ENCODE measurements at regions not wholly inside any gene's neighbourhood (a gene's known extent, or its start where the extent isn't known, plus 50 kb on each side); places are given as distances from the start of the nearest gene placed in this dataset.

DNA sequence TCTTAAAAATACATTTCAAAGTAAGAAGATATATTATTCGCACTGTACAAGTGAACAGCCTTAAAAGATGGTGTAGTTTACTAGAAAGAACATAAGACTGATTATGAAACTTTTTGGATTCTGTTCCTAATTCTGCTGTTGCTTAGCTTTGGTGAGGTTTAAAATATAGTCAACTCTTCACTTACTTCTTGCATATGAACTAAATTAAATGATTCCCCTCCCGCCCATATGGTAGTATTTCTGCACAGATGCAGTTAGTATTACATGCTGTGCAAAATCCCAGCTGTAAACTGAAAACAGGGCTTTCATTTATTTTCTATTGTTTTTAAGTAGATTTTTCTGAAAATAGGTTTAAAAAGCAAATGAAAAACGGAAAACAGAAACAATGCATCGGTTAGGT is 345.4 kb upstream of the NCAM2 start:
- no peak for DNase-seq
- Histone ChIP-seq H3K27ac (no peak overlapping the region), H3K27me3 (replicated peaks) (no peaks in the 10 kb centered on the region), H3K4me3 (ENCODE audit: low read depth, low read length) (no peak overlapping the region), H3K36me3 (replicated peaks) (no peaks in the 10 kb centered on the region)
- in situ Hi-C loops (cut with HindIII; ENCODE audit: low pct_ligation_motif_present, low sequenced_read_pairs): no loop called here
- TF ChIP-seq, protein P1, sequence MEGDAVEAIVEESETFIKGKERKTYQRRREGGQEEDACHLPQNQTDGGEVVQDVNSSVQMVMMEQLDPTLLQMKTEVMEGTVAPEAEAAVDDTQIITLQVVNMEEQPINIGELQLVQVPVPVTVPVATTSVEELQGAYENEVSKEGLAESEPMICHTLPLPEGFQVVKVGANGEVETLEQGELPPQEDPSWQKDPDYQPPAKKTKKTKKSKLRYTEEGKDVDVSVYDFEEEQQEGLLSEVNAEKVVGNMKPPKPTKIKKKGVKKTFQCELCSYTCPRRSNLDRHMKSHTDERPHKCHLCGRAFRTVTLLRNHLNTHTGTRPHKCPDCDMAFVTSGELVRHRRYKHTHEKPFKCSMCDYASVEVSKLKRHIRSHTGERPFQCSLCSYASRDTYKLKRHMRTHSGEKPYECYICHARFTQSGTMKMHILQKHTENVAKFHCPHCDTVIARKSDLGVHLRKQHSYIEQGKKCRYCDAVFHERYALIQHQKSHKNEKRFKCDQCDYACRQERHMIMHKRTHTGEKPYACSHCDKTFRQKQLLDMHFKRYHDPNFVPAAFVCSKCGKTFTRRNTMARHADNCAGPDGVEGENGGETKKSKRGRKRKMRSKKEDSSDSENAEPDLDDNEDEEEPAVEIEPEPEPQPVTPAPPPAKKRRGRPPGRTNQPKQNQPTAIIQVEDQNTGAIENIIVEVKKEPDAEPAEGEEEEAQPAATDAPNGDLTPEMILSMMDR (IDR thresholded peaks at IDR 0.05; ENCODE audit: low read depth, low read length, missing control alignments): no peak

- DNase-seq: no peak
Measured at GRCh38 chr21:20661246-20661645, 337.0 kb upstream of the NCAM2 start.

GRCh38 chr21:20661745-20662422 is 336.3 kb upstream of the NCAM2 start:
- no peaks in the 10 kb centered on the region for H3K27me3 ChIP-seq (replicated peaks)
- no peaks in the 10 kb centered on the region for H3K36me3 ChIP-seq (replicated peaks)
- DNase-seq: no peak
- in situ Hi-C loops (cut with HindIII; ENCODE audit: low pct_ligation_motif_present, low sequenced_read_pairs): no loop called here
- H3K4me3 ChIP-seq (ENCODE audit: low read depth, low read length): no peak overlapping the region
- TF ChIP-seq, protein P1 (IDR thresholded peaks at IDR 0.05; ENCODE audit: low read depth, low read length, missing control alignments): no peak
- H3K27ac ChIP-seq: no peak overlapping the region

More at GRCh38 chr21:20661246-20661645, 337.0 kb upstream of the NCAM2 start:
- H3K27me3 ChIP-seq (replicated peaks): no peaks in the 10 kb centered on the region
- no peak overlapping the region for H3K4me3 ChIP-seq (ENCODE audit: low read depth, low read length)
- no peak overlapping the region for H3K27ac ChIP-seq
- in situ Hi-C loops (cut with HindIII; ENCODE audit: low pct_ligation_motif_present, low sequenced_read_pairs): no loop called here
- H3K36me3 ChIP-seq (replicated peaks): no peaks in the 10 kb centered on the region
- TF ChIP-seq, protein P1 (IDR thresholded peaks at IDR 0.05; ENCODE audit: low read depth, low read length, missing control alignments): no peak

DNA sequence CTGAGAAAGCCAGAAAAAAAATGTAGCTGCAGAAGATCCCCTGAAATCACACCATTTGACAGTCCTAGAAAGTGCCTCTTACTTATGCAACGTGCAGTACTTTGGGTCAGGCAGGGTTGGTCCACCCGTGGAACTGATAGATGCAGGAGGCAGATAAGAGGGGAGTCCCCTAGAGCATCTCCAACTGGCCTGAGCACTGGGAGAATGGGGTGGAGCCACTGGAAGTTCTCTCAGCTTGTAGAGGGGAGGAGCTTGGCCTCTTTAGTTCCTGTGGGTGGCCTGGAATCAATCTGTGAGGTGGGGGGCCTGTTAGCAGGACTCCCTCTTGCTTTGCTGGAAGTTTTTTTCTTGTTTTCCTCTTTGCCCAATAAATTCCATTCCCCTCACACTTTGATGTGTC is 335.7 kb upstream of the NCAM2 start:
- Histone ChIP-seq H3K4me3 (ENCODE audit: low read depth, low read length) (no peak overlapping the region), H3K36me3 (replicated peaks) (no peaks in the 10 kb centered on the region), H3K27ac (no peak overlapping the region), H3K27me3 (replicated peaks) (no peaks in the 10 kb centered on the region)
- TF ChIP-seq, protein P1 (IDR thresholded peaks at IDR 0.05; ENCODE audit: low read depth, low read length, missing control alignments): no peak
- no peak for DNase-seq
- in situ Hi-C loops (cut with HindIII; ENCODE audit: low pct_ligation_motif_present, low sequenced_read_pairs): no loop called here

- H3K27me3 ChIP-seq (replicated peaks): no peaks in the 10 kb centered on the region
- H3K36me3 ChIP-seq (replicated peaks): no peaks in the 10 kb centered on the region
- no peak for DNase-seq
- H3K27ac ChIP-seq: no peak overlapping the region
- in situ Hi-C loops (cut with HindIII; ENCODE audit: low pct_ligation_motif_present, low sequenced_read_pairs): no loop called here
- H3K4me3 ChIP-seq (ENCODE audit: low read depth, low read length): no peak overlapping the region
- TF ChIP-seq, protein P1 (IDR thresholded peaks at IDR 0.05; ENCODE audit: low read depth, low read length, missing control alignments): no peak
Measured at GRCh38 chr21:20667931-20668330, 330.3 kb upstream of the NCAM2 start.

DNA sequence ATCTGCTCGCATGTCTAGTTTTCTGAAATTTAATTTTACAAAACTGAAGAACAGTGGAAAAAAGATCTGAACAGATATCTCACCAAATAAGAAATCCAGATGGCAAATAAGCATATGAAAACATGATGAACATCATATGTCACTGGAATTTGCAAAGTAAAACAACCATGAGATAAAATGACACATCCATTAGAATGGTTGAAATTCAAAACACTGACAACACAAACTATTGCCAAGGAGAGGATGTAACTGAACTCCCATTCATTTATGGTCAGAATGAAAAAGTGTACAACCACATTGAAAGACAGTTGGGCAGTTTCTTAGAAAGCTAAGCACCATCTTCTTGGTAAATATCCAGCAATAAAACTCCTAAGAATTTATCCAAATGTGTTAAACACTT is 312.7 kb upstream of the NCAM2 start:
- in situ Hi-C loops (cut with HindIII; ENCODE audit: low pct_ligation_motif_present, low sequenced_read_pairs): no loop called here

More for the DNA sequence above, 312.7 kb upstream of the NCAM2 start:
- no peak for DNase-seq
- no peaks in the 10 kb centered on the region for H3K36me3 ChIP-seq (replicated peaks)
- no peak overlapping the region for H3K4me3 ChIP-seq (ENCODE audit: low read depth, low read length)
- TF ChIP-seq, protein P1 (IDR thresholded peaks at IDR 0.05; ENCODE audit: low read depth, low read length, missing control alignments): no peak
- no peaks in the 10 kb centered on the region for H3K27me3 ChIP-seq (replicated peaks)
- no peak overlapping the region for H3K27ac ChIP-seq
